Ishikawa (cell line): ENCODE measurements at regions not wholly inside any gene's neighbourhood (a gene's known extent, or its start where the extent isn't known, plus 50 kb on each side); places are given as distances from the start of the nearest gene placed in this dataset.

Source experiments
- EP300 ChIP-seq: IDR thresholded peaks from 2 replicates; pipeline ENCODE4 v1.6.1; 2012; ENCODE audit warnings: borderline replicate concordance
- RAD21 ChIP-seq: IDR thresholded peaks from 2 replicates; pipeline ENCODE4 v1.6.1; 2012; ENCODE audit warnings: low read depth
- TEAD4 ChIP-seq: IDR thresholded peaks from 2 replicates; pipeline ENCODE4 v1.6.1; 2012
- YY1 ChIP-seq: IDR thresholded peaks from 2 replicates; pipeline ENCODE4 v1.6.1; 2012; ENCODE audit warnings: low read depth
- TF ChIP-seq, protein P1 (sequence below): IDR thresholded peaks from 2 replicates; pipeline ENCODE4 v1.6.1; 2012

GRCh38 chr7:7080802-7081201 lies 101.5 kb upstream of the C1GALT1 start:
- TF ChIP-seq YY1 (no peak), EP300 (no peak), TEAD4 (no peak), RAD21 (no peak)
- TF ChIP-seq, protein P1, sequence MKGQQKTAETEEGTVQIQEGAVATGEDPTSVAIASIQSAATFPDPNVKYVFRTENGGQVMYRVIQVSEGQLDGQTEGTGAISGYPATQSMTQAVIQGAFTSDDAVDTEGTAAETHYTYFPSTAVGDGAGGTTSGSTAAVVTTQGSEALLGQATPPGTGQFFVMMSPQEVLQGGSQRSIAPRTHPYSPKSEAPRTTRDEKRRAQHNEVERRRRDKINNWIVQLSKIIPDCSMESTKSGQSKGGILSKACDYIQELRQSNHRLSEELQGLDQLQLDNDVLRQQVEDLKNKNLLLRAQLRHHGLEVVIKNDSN = no peak
